HUES6 (cell line): ENCODE measurements at regions not wholly inside any gene's neighbourhood (a gene's known extent, or its start where the extent isn't known, plus 50 kb on each side); places are given as distances from the start of the nearest gene placed in this dataset.
"Not testable (repeated sequence)": the region's sequence is repeated elsewhere in the genome, so short reads cannot be mapped to it uniquely, and the experiment has no call there.

Experiments used
- H3K27ac ChIP-seq: 2 replicates; pipeline ENCODE4 v1.7.0; 2013; ENCODE audit warnings: low read depth, mild to moderate bottlenecking, low read length, inconsistent platforms
- H3K27me3 ChIP-seq: 2 replicates; pipeline ENCODE4 v1.6.1; 2013; ENCODE audit warnings: low read length; ENCODE audit not compliant: control insufficient read depth, insufficient read depth
- H3K36me3 ChIP-seq: 2 replicates; pipeline ENCODE4 v1.6.1; 2013; ENCODE audit warnings: low read length; ENCODE audit not compliant: control insufficient read depth, insufficient read depth
- H3K4me1 ChIP-seq: 2 replicates; pipeline ENCODE4 v1.6.1; 2013; ENCODE audit warnings: low read length; ENCODE audit not compliant: control insufficient read depth, insufficient read depth
- H3K4me3 ChIP-seq: 2 replicates; pipeline ENCODE4 v1.5.1; 2013; ENCODE audit warnings: low read depth, low read length
- H3K9ac ChIP-seq: one replicate; pipeline ENCODE4 v1.6.1; 2013; ENCODE audit warnings: mild to moderate bottlenecking, low read length
- H3K9me3 ChIP-seq: 2 replicates; pipeline ENCODE4 v1.6.1; 2013; ENCODE audit warnings: low read depth, low read length; ENCODE audit not compliant: control insufficient read depth, insufficient read depth

DNA sequence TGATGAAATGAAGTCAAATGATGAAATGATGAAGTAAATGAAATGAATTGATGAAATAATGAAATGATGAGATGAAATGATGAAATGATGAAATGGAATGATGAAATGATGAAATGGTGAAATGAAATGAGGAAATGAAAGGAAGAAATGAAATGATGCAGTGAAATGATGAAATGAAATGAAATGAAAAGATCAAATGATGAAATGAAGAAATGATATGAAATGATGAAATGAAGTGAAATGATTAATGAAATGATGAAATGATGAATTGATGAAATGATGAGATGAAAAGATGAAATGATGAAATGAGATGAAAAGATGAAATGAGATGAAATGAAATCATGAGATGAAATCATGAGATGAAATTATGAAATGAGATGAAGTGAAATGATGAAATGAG is 139.2 kb upstream of the ERV3-1 start:
- not testable (repeated sequence) for H3K27me3 ChIP-seq, H3K36me3 ChIP-seq, H3K4me1 ChIP-seq, H3K9ac ChIP-seq, H3K9me3 ChIP-seq, H3K4me3 ChIP-seq, H3K27ac ChIP-seq

DNA sequence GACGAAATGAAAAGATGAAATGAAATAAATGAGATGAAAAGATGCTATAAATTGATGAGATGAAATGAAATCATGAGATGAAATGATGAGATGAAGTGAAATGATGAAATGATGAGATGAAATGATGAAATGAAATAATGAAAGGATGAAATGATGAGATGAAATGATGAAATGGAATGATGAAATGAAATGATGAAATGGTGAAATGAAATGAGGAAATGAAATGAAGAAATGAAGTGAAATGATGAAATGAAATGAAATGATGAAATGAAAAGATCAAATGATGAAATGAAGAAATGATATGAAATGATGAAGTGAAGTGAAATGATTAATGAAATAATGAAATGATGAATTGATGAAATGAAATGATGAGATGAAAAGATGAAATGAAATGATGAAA is 138.5 kb upstream of the ERV3-1 start:
- not testable (repeated sequence) for H3K9me3 ChIP-seq, H3K9ac ChIP-seq, H3K27me3 ChIP-seq, H3K4me1 ChIP-seq, H3K27ac ChIP-seq, H3K4me3 ChIP-seq, H3K36me3 ChIP-seq

DNA sequence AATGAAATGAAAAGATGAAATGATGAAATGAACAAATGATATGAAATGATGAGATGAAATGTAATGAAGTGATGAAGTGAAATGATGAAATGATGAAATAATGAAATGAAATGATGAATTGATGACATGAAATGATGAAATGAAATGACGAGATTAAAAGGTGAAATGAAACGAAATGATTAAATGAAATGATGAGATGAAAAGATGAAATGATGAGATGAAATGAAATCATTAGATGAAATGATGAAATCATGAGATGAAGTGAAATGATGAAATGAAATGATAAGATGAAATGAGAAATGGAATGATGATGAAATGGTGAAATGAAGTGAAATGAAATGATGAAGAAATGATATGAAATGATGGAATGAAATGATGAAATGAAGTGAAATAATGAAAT is 138.1 kb upstream of the ERV3-1 start:
- not testable (repeated sequence) for H3K4me3 ChIP-seq, H3K27ac ChIP-seq, H3K27me3 ChIP-seq, H3K36me3 ChIP-seq, H3K9ac ChIP-seq, H3K9me3 ChIP-seq, H3K4me1 ChIP-seq

GRCh38 chr7:65144119-65144518 is 137.6 kb upstream of the ERV3-1 start:
- not testable (repeated sequence) for H3K4me1 ChIP-seq, H3K27ac ChIP-seq, H3K9me3 ChIP-seq, H3K36me3 ChIP-seq, H3K4me3 ChIP-seq, H3K27me3 ChIP-seq, H3K9ac ChIP-seq

GRCh38 chr7:65141894-65142293 is 135.4 kb upstream of the ERV3-1 start:
- not testable (repeated sequence) for H3K9me3 ChIP-seq, H3K4me1 ChIP-seq, H3K36me3 ChIP-seq, H3K4me3 ChIP-seq, H3K9ac ChIP-seq, H3K27ac ChIP-seq, H3K27me3 ChIP-seq

DNA sequence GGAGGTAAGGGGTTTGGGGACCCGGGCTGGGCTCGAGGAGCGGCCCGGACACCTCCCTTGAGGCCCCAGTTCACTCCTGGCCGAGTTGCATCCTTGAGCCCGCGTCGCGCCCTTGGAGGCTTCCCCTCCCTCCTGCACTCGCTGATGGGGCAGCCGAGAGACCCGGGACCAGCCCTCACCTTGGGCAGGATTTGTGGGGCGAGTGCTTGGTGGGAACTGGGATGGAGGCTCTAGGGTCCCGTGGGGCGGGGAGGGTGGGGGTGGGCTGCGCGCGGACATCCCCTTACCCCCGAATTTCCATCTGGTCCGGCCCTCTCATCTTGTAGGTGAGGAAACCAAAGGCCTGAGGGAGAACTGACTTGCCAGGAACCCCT is 134.9 kb upstream of the ERV3-1 start:
- H3K4me1 ChIP-seq, H3K9ac ChIP-seq, H3K9me3 ChIP-seq, H3K27ac ChIP-seq, H3K27me3 ChIP-seq, H3K36me3 ChIP-seq, H3K4me3 ChIP-seq: not testable (repeated sequence)

GRCh38 chr7:65140543-65141404 is 134.3 kb upstream of the ERV3-1 start:
- not testable (repeated sequence) for H3K4me3 ChIP-seq, H3K27ac ChIP-seq, H3K4me1 ChIP-seq, H3K27me3 ChIP-seq, H3K36me3 ChIP-seq, H3K9ac ChIP-seq, H3K9me3 ChIP-seq

- H3K36me3 ChIP-seq, H3K4me3 ChIP-seq, H3K4me1 ChIP-seq, H3K27me3 ChIP-seq, H3K27ac ChIP-seq, H3K9ac ChIP-seq, H3K9me3 ChIP-seq: not testable (repeated sequence)
These were observed 130.4 kb upstream of the ERV3-1 start for GRCh38 chr7:65136850-65137249.

- H3K4me3 ChIP-seq, H3K36me3 ChIP-seq, H3K4me1 ChIP-seq, H3K27ac ChIP-seq, H3K9me3 ChIP-seq, H3K27me3 ChIP-seq, H3K9ac ChIP-seq: not testable (repeated sequence)
These were observed 126.6 kb upstream of the ERV3-1 start for GRCh38 chr7:65133087-65133486.

DNA sequence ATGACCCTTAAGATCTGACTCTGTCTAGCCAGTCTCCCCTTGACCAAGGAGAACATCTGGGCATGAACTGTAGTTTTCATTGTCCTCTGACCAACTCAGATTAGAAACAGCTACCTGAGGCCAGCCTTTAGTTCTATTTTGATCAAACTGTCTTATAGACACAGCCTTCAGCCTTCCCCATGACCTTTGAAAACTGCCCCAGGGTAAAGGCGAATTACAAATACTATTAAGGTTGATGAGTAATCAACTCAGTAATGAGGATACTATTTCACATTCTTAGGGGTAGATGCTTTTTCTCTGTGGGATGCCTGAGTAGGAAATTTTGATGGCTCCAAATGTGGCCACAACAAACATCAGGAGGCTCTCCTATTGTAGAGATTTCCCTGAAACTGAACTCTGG is 125.8 kb upstream of the ERV3-1 start:
- not testable (repeated sequence) for H3K4me1 ChIP-seq, H3K27me3 ChIP-seq, H3K9me3 ChIP-seq, H3K36me3 ChIP-seq, H3K27ac ChIP-seq, H3K9ac ChIP-seq, H3K4me3 ChIP-seq

- not testable (repeated sequence) for H3K9ac ChIP-seq, H3K4me1 ChIP-seq, H3K9me3 ChIP-seq, H3K27ac ChIP-seq, H3K27me3 ChIP-seq, H3K4me3 ChIP-seq, H3K36me3 ChIP-seq
These were observed 120.9 kb upstream of the ERV3-1 start for GRCh38 chr7:65127364-65127763.

- H3K27ac ChIP-seq, H3K4me1 ChIP-seq, H3K27me3 ChIP-seq, H3K36me3 ChIP-seq, H3K9ac ChIP-seq, H3K4me3 ChIP-seq, H3K9me3 ChIP-seq: not testable (repeated sequence)
These were observed 118.1 kb upstream of the ERV3-1 start for GRCh38 chr7:65124600-65124999.
